GM19239 (cell line): ENCODE measurements at regions not wholly inside any gene's neighbourhood (a gene's known extent, or its start where the extent isn't known, plus 50 kb on each side); places are given as distances from the start of the nearest gene placed in this dataset.
"Not testable (repeated sequence)": the region's sequence is repeated elsewhere in the genome, so short reads cannot be mapped to it uniquely, and the experiment has no call there.

ENCODE experiments used
- DNase-seq: peaks from one replicate; pipeline ENCODE4 v3.0.0; 2011; ENCODE audit warnings: low spot score; ENCODE audit not compliant: insufficient read length
- FAIRE-seq: peaks from 2 replicates; lab custom pipeline; 2011; peaks lifted over from hg19 to GRCh38; lab: Jason Lieb, UNC

DNA sequence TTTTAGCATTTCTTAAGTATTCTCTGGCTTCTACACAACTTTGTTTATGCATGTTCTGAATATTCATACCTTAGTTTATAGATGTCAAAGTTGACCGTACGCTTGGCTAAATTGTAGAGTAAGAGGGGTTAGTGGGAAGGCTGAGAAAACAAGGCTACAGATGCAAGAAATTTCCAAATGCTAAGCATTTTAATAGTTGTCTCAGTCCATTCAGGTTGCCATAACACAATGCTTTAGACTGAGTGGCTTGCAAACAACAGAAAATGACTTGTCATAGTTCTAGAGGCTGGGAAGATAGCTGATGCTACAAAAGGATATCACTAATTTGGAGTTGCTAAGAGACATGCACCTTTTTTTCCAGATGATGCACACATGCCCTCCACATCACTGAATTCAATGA, 53.0 kb upstream of the C1QTNF3 start:
- FAIRE-seq, DNase-seq: not testable (repeated sequence)

DNA sequence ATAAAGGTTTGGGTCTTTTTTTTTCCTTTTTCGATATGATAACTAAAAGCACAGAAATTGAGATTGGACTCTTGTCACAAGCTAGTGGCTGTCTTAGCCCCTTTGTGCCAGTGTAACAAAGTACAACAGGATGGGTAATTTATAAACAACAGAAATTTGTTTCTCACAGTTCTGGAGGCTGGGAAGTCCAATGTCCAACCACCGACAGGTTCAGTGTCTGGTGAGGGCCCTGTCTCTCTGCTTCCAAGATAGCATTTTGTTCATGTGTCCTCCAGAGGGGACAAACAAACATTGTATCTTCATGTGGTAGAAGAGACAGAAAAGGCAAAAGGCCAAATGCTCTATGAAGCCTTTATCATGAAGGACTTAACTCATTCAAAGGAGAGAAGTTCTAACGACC, 56.9 kb upstream of the C1QTNF3 start:
- DNase-seq, FAIRE-seq: not testable (repeated sequence)

DNA sequence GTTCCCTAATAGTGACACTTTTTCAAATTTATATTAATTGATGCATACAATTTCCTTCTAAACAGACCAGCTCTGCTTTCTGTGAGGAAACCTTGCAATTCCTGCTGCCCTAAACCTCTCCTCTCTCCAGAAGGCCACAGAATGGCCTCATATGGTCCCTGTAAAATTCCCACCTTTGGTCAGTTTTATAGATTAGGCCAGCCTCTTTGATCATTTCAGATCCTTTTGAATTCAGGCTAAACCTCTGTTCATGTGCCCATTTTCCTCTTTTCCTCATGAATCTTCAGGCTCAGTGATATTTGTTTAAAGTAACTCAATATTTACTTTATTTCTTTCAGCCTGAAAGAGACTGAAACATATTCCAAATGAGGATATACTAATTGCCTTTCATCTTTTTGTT, 58.6 kb upstream of the C1QTNF3 start:
- not testable (repeated sequence) for DNase-seq, FAIRE-seq

DNA sequence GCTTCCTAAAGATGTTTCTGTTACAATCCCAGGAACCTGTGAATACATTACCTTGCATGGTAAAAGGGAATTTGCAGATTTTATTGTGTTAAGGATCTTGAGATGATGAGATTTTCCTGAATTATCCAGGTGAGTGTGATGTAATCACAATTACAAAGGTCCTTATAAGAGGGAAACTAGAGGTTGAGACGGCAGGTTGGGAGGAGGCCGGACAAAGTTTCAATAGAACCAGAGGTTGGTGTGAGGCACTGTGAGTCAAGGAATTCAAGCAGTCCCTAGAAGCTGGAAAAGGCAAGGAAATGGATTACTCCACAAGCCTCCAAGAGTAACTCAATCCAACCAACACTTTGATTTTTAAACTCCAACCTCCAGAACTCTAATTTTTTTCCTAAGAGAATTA, 65.9 kb upstream of the C1QTNF3 start:
- DNase-seq, FAIRE-seq: not testable (repeated sequence)

DNA sequence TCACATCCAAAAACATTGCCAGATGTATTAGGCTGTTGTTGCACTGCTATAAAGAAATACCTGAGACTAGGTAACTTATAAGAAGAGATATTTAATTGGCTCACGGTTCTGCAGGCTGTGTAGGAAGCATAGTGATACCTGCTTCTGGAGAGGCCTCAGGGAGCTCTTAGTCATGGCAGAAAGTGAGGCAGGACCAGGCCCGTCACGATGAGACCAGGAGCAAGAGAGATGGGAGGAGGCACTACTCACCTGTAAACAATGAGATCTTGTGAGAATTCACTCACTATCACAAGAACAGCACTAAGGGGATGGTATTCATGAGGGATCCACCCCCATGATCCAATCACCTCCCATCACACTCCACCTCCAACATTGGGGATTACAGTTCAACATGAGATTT, 81.3 kb upstream of the C1QTNF3 start:
- DNase-seq = not testable (repeated sequence)

DNA sequence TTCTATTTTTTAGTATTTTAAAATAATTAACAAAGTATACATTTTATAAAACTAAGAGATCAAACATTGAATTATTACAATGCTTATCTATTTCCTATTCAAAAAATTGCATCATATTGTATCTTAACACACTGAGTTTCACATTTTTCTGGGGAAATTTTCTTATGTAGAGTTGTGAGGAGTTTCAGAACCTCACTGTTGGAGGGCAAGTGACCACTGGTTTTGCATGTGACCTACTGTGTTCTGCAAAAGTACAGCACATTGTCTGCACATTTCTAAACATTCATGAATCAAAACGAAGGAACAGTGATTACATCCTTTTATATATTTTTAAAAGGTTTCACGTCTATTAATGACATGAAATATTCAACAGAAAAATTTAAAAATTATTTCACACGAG, 82.3 kb upstream of the C1QTNF3 start:
- not testable (repeated sequence) for DNase-seq, FAIRE-seq

More for the DNA sequence above, 81.3 kb upstream of the C1QTNF3 start:
- FAIRE-seq = not testable (repeated sequence)

DNA sequence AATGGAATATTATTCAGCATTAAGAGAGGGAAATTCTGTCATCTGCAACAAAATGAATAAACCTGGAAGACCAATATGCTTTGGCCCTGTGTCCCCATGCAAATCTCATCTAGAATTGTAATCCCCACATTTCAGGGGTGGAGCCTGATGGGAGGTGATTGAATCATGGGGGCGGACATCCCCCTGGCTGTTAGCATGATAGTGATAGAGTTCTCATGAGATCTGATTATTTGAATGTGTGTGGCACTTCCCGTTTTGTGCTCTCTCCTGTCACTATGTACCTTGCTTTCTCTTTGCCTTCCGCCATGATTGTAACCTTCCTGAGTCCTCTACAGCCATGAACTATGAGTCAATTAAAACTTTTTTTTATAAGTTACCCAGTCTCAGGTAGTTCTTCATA, 83.7 kb upstream of the C1QTNF3 start:
- FAIRE-seq, DNase-seq: not testable (repeated sequence)

DNA sequence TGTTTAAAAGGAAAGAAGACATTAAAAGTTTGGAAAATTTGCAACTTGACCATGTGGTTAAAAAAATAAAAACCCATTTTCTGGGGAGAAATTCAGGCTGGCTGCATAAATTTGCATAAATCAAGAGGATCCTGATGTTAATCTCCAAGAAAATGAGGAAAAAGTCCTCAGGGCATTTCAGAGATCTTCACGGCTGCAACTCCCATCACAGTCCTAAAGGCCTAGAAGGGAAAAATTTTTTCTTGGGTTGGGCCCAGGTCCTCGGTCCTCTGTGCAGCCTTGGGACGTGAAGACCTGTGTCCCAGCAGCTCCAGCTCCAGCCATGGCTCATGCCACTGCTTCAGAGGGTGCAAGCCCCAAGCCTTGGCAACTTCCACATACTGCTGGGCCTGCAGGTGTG, 84.8 kb upstream of the C1QTNF3 start:
- not testable (repeated sequence) for FAIRE-seq, DNase-seq

DNA sequence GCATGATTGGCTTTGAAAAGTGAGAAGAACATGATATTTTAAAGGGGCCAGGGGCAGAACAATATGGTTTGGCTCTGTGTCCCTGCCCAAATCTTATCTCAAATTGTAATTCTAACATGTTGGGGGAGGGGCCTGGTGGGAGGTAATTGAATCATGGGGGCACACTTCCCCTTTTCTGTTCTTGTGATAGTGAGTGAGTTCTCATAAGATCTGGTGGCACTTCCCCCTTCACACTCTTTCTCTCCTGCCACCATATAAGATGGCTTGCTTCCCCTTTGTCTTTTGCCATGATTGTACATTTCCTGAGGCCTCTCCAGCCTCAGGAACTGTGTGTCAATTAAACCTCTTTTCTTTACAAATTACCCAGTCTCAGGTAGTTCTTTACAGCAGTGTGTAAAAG, 85.9 kb upstream of the C1QTNF3 start:
- not testable (repeated sequence) for DNase-seq, FAIRE-seq

DNA sequence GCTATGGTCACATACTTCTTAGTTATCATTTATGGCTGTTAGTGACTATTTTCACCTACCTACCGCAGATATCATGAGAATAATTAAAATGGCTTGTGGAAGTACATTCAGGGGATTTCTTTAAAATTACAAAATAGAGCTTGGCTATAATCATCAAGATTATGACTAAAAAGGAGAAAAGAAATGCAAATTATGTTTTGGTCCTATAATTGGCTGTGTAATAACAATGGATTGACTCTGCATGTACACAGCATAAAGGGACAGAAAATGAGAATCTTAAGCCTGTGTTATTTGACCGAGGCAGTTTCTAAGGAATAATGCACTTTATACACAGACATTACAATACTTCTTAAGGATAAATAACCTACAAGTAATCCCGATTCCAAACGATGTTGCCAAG, 112.0 kb upstream of the C1QTNF3 start:
- not testable (repeated sequence) for FAIRE-seq

DNA sequence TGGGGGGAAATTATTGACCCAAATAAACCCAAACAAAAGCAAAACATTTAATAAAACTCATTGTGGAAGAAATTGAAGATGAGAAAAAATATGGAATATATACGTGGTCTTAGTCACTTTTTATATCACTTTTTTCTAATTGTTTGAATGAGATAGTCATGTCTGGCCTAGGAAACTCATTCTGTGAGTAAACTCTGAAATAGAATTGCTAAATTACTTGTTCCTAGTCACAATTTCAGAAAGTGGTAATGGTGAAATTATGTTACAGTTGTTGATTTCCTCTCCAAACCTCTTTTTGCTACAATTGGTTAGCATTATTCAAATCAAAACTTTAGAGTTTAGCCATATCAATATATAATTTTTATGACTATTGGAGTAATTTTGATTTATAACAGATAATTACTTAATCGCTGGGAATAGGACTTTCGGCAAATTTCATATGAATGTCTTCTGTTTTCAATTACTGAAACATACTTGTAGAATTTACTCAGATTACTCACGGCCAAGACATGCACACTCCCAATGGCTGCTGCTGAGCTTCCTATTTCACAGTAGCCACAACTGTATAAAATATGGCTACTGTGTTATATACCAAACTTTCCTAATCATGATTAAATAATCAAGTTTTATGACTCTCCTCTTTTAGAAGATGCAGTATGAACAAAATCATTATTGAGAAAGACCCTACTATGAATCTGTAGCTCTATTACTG, 113.8 kb upstream of the C1QTNF3 start:
- not testable (repeated sequence) for DNase-seq, FAIRE-seq

More for the DNA sequence above, 112.0 kb upstream of the C1QTNF3 start:
- DNase-seq = not testable (repeated sequence)

DNA sequence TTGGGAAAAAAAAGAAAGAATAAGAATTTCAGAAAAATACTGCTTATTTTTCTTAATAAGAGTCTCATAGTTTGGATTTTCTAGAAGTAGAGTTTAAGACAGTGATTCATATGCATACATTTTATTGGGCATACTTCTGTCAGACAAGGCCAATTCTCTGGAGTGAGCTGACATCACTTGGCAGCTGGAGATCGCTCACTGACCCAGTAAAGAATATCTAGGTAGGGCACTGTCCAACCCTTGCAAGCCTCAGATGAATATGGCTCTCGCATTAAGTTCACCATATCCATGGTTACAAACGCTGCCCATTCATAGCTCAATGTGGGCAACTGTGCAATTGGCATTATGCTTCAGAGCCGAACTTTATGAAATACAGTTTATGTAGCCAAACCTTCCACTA, 117.9 kb upstream of the C1QTNF3 start:
- not testable (repeated sequence) for DNase-seq, FAIRE-seq

DNA sequence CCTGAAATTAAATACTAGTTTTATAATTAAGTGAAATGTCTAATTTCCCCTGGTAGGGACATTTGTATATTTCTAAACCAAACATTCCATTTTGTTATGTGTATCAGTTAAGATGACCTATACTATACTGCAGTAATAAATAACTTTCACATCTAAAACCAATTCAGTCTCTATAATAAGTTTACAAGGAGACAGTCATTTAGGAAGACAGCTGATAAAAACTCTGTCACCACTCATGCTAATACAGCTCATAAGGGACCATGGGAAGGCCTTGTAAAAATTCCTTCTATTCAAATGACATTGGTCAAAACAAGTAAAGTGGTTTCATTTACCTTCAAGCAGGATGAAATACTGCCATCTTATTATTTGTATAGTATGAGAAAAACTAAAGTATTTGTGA, 128.4 kb upstream of the C1QTNF3 start:
- FAIRE-seq = not testable (repeated sequence)

DNA sequence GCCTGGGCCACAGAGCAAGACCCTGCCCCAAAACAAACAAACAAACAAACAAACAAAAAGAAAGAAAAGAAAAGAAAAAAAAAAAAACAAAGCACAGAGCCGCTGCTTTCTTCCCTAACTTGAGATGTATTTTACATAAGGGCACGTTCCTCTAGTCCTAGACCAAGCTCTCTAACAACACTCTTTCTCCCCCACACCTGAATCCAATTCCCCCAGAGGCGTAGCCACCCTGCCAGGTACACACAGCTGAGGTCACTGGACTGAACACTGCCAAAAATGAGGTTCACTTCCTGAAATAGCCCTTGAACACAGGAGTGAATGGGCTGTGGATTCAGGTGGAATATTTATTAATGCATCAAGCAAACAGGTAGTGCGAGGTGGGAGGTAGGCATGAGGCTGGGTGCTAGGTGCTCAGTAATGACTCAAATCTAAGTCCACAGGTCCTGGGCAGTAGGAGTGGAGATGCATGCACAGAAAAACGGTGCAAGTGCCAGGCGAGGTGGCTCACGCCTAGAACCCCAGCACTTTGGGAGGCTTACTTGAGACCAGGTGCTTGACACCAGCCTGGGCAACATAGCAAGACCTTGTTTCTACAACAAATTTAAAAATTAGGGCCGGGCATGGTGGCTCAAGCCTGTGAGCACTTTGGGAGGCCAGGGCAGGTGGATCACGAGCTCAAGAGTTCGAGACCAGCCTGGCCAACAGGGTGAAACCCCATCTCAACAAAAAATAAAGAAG, 136.6 kb upstream of the C1QTNF3 start:
- DNase-seq, FAIRE-seq: not testable (repeated sequence)

More for the DNA sequence above, 128.4 kb upstream of the C1QTNF3 start:
- DNase-seq = not testable (repeated sequence)

DNA sequence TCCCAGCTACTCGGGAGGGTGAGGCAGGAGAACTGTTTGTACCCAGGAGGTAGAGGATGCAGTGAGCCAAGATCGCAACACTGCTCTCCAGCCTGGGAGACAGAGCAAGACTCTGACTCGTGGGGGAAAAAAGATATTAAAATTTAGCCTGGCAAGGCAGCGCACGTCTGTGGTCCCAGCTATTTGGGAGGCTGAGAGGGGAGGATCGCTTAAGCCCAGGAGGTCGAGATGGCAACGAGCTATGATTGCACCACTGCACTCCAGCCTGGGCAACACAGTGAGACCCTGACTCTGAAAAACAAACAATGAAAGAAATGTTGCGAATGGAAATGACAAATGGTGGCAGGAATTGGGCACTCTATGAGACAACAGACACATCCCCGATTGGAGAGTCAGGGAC, 137.2 kb upstream of the C1QTNF3 start:
- FAIRE-seq, DNase-seq: not testable (repeated sequence)

DNA sequence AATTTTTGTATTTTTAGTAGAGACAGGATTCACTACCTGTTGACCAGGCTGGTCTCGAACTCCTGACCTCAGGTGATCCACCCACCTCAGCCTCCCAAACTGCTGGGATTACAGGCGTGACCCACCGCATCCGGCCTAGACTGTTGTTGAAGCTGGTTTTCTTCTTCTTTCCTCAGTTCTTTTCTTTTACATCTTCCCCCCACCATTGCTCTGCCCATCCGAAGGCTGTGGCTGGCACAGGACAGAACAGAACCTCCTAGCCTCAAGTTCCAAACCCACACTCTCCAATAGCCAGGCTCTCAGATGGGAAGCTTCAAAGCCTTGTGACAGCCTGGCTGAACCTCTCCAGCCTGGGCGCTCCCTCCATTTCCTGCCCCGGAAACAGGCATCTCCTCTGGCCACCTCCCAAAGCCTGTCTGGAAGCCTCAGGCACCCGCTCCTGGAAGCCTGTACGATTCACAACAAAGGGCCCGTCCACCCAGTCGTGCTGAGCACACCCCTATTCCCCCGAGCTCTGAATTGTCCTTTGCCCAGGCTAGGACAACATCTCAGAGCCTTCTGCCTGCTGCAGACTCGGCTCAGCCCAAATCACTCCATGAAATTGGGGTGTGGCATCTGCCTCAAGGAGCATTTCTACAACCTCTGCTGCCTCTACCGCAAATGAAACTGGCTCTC, 138.1 kb upstream of the C1QTNF3 start:
- not testable (repeated sequence) for DNase-seq, FAIRE-seq

DNA sequence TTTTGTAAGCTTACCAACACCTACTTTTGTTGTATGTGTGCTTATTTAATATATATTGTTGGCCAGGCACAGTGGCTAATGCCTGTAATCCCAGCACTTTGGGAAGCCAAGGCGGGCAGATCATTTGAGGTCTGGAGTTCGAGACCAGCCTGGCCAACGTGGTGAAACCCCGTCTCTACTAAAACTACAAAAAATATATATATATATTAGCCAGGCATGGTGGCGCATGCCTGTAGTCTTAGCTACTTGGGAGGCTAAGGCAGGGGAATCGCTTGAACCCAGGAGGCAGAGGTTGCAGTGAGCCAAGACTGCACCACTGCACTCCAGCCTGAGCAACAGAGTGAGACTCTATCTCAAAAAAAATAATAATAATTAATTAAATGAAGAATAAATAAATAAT, 142.0 kb upstream of the C1QTNF3 start:
- FAIRE-seq, DNase-seq: not testable (repeated sequence)

DNA sequence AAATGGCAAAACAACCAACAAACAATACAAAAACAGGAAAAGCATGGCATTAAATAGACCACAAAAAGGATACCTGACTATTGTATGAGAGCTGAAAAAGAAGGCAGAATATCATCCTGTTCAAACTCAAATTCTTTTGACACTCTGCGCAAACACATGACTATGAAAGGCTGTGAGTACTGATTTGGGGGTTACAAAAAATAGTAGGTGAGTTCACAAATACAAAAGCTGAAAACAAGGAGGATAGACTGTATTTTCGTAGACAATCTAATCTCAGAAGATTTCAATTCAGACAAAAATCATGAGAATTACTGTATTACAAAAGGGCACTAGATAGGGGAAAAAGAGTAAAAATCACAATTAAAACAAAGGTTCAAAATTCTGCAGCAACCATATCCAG, 142.6 kb upstream of the C1QTNF3 start:
- not testable (repeated sequence) for FAIRE-seq

DNA sequence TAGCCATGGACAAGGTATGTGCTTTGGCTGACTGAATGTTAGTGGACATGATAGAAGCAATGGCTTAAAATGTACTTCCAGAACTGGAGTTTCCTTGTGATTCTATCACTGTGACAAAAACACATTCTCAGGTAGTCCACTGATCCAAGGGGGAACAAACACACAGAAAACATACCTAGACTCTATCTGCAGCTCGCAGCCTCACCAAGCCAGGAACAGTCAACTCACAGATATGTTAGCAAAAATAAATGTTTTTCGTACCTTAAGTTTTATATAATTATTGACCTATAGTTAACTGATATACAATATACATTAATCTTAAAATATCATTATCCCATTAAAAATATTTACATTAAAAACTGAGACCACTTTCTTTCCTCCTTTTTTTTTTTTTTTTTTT, 143.1 kb upstream of the C1QTNF3 start:
- not testable (repeated sequence) for FAIRE-seq

More for the DNA sequence above, 142.6 kb upstream of the C1QTNF3 start:
- not testable (repeated sequence) for DNase-seq

DNA sequence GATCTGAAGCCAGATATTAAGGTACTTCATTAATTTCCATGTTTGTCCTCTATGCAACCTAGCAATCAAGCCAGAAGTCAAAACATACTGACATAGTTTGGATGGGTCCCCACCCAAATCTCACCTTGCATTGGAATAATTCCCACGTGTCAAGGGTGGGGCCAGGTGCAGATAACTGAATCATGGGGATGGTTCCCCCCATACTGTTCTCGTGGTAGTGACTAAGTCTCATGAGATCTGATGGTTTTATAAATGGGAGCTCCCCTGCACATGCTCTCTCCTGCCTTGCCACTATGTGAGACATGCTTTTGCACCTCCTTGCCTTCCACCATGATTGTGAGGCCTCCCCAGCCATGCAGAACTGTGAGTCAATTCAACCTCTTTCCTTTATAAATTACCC, 143.9 kb upstream of the C1QTNF3 start:
- not testable (repeated sequence) for FAIRE-seq, DNase-seq

More for the DNA sequence above, 143.1 kb upstream of the C1QTNF3 start:
- not testable (repeated sequence) for DNase-seq
